Nucleus accumbens (tissue), 56 donors: ENCODE measurements at regions not wholly inside any gene's neighbourhood (a gene's known extent, or its start where the extent isn't known, plus 50 kb on each side); places are given as distances from the start of the nearest gene placed in this dataset.
"Not testable (repeated sequence)": the region's sequence is repeated elsewhere in the genome, so short reads cannot be mapped to it uniquely, and the experiment has no call there.

Source experiments
- DNase-seq, 56 donors: peaks; one replicate each; lab custom pipeline; 2025; lab: John Stamatoyannopoulos, UW

GRCh38 chr12:124070394-124071074, 97.5 kb downstream of the ZNF664 start:
- DNase-seq, result not testable (repeated sequence)

DNA sequence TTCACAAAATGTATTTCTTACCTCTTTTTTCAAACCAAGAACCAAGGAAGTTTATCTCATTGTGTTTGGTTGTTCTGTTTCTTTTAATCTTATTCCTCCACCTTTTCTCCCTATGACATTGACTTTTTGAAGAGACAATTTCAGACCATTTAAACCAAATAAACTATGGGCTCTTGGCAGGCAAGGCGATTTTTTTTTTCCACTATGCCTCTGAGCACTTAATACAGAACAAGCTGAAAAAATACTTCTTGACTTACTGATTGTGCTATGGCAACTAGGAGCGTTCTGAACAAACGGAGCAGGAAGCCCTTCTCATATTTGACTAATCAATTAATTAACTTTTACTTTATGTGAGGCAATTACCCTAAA, 98.0 kb downstream of the ZNF664 start:
- no peak for DNase-seq

GRCh38 chr12:124073356-124074035, 100.5 kb downstream of the ZNF664 start:
- DNase-seq, result no peak

- no peak for DNase-seq
Measured at GRCh38 chr12:124075841-124076240, 102.8 kb downstream of the ZNF664 start.

DNA sequence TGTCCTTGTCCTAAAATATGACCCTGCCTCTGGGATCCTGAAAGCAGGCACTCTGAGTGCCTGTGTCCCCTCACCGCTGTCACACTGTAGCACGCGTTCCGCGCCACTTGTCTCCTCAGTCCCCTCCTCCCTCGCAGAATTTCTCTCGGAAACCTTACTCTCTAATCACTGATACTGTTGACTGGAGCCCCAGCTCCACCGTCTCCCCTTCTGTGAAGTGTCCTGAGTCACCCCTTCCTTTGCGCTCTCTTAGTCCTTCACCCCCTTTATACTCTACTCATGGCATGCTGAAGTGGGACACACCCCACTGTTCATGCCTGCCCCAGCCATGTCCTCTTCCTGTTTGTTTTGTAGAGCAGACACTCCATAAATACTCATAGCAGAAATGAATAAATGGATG, 104.7 kb downstream of the ZNF664 start:
- no peak for DNase-seq

GRCh38 chr12:124078800-124079199, 105.8 kb downstream of the ZNF664 start:
- DNase-seq, result no peak

- DNase-seq, result no peak
Measured at GRCh38 chr12:124080649-124081048, 107.6 kb downstream of the ZNF664 start.

GRCh38 chr12:124082012-124082411, 109.0 kb downstream of the ZNF664 start:
- no peak for DNase-seq

DNA sequence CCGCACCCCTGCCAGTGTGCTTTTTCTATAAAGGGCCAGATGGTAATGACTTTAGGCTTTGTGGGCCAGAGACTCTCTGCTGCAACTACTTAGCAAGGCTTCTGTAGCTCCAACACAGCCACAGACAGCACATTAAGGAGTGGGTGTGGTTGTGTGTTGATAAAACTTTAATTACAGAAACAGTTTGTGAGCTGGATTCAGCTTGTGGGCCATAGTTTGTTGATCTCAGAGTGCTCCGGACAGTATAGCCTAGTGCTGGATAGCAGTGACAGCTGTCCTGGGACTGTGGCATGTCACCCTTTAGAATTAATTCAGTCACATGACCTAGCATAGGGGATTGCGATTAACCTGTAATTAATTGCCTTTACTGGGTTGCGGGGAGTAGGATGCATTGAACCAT, 109.7 kb downstream of the ZNF664 start:
- DNase-seq, result no peak

GRCh38 chr12:124083708-124084107, 110.7 kb downstream of the ZNF664 start:
- DNase-seq, result no peak

DNA sequence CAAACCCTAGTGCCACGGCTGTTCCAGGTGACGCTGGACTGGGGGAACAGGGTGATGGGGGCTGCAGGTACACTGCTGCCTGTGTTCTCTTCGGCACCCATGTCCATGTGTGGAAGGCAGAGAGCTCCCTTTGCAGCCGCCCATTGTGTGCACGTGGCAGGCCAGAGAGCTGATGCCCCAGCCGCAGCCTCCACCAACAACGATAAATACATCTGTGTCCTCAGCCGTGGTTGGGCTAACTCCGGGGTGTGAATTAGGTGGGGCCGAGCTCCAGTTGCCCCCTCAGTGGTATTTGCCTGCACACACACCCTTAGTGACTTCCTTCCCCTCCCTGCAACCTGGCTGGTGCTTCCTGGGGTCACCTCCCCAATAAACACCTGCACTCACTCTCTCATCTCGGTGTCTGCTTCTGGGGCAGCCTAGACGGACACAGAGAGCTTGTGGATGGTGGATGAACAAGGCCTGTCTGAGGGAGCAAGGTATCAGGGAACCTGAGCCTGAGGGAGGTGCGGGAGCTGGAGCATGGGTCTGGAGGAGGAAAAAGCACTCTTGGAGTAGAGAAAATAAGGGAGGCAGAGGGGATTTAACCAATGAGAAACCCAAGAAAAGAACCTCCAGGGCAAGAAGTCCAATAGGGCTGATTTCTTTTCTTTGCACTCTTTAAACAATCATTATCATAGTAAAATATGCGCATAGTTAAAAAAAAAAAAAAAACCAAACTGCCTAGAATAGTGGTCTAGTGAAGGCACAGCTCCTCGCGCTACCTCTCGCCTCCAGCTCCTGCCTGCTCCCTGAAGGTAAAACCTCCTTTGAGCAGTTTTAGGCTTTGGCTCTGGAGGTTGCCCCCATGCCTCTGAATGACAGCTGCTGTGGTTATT, 112.6 kb downstream of the ZNF664 start:
- DNase-seq, result no peak

- DNase-seq, result no peak
Measured at GRCh38 chr12:124086299-124086898, 113.4 kb downstream of the ZNF664 start.

DNA sequence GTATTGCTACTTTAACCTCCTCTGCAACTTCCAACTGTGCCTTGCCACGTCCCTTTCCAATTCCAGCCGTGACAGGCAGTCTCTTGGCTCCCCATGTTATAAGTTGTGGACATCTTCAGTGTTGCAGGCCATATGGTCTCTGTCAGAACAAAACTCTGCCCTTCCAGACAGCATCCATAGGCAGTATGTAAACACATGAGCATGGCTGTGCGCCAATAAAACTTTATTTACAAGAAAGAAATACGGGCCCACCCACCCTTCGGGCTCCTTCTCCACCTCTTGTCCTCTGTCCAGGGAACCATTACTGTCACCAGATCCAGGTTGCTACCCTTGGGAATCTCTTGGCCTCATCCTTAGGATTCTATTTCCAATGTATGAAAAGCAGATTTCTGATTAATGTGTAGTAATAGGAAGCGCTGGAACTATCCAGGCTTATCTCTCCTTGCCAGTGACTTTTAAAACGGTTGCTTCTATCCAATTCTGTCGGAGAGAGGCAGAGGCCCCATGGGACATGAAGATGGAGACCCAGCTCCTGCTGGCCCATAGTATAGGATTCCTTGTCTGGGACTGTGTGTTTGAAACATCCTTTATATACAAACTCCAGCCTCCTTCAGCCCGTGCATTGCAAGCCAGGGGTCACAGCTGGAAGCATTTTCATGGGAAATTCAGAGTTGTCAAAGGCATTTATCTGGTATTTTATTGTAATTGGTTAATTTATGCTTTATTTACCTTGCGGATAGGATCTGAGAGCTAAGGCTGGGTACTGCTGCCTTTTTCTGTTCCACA, 114.4 kb downstream of the ZNF664 start:
- DNase-seq, result no peak

DNA sequence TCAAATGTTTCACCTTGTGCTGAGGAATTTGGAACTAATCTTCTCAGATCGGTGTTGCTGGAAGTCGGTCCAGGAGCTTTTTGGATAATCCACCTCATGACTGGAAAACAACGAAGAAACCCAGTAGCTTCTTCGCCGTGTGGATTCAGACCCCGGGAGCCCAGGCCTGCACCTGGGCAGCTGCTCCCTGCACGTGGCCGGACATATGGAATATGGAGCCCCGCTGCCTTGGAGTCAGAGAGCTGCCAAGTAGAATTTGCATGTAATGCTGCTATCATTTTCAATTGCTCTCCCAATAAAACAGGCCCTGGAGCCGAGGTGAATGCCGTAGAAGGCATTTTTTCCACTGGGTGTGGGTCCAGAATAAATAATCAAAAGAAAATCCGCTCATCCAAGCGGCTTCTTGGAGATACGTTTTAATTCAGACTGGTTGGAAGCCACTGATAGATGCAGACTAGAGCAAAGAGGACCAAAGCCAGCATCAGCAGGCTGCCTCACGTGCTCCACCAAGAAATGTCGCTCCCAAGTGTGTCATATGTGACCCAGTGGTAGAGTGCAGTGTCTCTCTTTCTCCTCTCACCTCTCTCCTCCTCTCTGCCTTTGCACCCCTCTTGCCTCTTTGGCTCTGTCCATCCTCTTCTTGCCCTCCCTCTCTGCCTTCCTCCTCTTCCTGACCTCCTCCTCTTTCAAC, 115.3 kb downstream of the ZNF664 start:
- no peak for DNase-seq

DNA sequence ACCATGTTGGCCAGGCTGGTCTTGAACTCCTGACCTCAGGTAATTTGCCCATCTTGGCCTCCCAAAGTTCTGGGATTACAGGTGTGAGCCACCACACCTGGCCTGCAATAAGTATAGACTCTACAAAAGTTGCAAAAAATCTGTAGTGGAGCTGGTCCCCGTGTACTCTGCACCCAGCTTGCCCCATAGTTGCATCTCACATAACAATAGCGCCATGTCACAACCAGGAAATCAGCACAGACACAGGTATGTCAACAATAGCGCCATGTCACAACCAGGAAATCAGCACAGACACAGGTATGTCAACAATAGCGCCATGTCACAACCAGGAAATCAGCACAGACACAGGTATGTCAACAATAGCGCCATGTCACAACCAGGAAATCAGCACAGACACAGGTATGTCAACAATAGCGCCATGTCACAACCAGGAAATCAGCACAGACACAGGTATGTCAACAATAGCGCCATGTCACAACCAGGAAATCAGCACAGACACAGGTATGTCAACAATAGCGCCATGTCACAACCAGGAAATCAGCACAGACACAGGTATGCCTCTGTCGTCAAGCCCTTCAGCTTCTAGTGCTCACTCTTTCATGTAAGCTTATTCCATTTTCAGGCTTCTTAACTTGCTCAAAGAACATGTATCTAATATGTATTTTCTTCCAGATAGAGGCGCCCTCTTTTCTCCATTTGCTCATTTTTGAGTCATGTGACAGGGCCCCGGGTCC, 116.3 kb downstream of the ZNF664 start:
- not testable (repeated sequence) for DNase-seq

DNA sequence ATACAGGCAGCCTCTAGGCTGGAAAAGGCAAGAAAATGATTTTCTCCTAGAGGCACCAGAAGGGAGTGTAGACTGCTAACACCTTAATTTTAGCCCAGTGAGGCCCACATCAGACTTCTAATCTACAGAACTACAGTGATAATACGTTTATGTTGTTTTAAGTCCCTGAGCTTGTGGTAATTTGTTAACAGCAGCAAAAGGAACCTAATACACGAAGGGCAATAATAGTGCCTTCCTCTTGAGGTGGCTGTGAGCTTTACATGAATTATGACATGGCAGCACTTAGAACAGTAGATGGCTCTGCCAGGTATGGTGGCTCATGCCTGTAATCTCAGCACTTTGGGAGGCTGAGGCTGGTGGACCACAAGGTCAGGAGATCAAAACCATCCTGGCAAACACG, 118.8 kb downstream of the ZNF664 start:
- no peak for DNase-seq

DNA sequence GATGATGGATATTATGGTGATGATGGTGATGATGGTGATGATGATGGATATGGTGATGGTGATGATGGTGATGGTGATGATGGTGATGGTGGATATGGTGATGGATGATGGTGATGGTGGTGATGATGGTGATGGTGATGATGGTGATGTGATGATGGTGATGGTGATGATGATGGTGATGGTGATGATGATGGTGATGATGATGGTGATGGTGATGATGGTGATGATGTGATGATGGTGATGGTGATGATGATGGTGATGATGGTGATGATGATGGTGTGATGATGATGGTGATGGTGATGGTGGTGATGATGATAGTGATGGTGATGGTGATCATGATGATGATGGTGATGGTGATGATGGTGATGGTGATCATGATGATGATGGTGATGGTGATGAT, 119.5 kb downstream of the ZNF664 start:
- DNase-seq, result not testable (repeated sequence)

- DNase-seq, result no peak
Measured at GRCh38 chr12:124093297-124093696, 120.3 kb downstream of the ZNF664 start.

GRCh38 chr12:124094188-124094587, 121.2 kb downstream of the ZNF664 start:
- no peak for DNase-seq
